Cerebellar cortex (tissue), 1 donor: ENCODE measurements at regions not wholly inside any gene's neighbourhood (a gene's known extent, or its start where the extent isn't known, plus 50 kb on each side); places are given as distances from the start of the nearest gene placed in this dataset.
"Not testable (repeated sequence)": the region's sequence is repeated elsewhere in the genome, so short reads cannot be mapped to it uniquely, and the experiment has no call there.

Experiments
- DNase-seq: peaks from one replicate; pipeline ENCODE4 v3.0.0-alpha.2; 2015; ENCODE audit warnings: low spot score

DNA sequence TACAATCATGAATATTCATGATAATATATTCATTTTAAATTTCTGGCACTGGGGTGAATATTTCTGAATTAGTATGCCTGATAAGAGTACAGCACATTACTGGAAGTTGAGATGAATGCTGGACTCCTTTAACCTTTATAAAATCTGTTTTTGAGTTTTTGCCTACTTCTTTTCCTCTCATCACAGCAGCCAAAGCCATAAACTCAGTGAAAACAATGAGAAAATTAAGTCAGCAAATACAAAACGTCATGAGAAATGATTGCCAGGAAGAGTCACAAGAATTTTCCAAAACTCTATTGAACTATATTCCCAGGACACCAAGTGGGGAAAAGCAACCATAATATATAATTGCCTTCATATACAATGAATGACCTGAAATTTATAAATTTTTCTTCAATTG, 837.6 kb downstream of the TBC1D32 start:
- DNase-seq: no peak

DNA sequence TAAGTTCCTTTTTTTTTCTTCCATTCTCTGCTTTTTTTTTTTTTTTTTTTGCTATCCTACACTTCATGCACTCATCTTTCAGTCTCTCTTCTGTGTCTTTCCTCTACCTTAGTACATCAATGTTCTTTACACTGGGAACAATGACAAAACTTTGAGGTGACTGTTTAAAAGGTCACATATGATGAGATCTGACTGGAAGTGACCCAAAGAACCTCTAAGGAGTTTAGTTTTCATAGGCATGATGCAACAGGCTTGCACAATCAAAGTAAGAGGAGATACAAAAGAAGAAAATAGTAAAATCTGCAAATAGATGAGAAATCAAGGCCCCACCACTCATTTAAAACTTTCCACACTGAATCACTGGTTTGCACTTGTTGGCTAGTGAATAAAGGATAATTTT, 840.8 kb downstream of the TBC1D32 start:
- DNase-seq: no peak

DNA sequence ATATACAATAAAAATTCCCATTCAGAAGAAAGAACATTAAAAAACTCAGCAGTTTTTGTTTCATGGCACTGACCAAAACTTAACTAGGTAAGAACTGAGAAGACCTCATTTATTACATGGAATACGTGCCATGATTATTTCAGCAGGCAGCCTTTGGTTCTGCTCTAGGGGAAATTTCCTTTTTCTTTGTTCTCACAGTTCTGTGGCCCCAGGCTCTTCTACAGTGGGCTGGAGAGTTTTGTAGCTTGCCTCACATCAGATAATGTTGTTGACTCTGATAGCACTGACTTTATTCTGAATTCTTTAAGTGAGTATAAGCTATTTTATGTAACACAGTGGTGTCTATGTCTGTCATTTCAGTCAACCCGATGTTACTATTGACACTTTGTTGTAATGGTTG, 844.3 kb downstream of the TBC1D32 start:
- DNase-seq: no peak

DNA sequence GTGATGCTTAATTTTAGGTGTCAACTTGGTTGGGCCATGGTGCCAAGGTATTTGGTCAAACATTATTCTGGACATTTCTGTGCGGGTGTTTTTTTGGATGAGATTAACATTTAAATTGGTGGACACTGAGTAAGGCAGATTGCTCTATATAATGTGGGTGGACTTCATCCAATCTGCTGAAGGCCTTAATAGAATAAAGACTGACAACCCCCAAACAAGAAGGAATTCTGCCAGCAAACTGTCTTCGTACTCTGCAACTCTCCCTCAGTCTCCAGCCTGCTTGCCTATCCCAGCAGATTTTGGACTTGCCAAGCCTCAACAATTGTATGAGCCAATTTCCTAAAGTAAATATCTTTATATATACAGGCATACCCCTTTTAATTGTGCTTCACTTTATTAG, 850.1 kb downstream of the TBC1D32 start:
- no peak for DNase-seq

DNA sequence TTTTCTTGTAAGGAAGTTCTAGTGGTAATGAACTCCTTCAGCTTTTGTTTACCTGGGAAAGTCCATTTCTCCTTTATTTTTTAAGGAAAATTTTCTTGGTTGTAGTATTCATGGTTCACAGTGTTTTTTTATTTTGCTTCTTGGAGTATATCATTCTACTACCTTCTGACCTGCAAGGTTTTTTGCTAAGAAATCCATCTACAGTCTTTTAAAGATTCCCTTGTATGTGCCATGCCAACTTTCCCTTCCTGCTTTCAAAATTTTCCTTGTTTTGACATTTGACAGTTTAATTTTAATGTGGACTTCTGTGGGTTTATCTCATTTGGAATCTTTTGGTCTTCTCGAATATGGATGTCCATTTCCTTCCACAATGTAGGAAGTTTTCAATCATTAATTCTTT, 855.6 kb downstream of the TBC1D32 start:
- DNase-seq: no peak

DNA sequence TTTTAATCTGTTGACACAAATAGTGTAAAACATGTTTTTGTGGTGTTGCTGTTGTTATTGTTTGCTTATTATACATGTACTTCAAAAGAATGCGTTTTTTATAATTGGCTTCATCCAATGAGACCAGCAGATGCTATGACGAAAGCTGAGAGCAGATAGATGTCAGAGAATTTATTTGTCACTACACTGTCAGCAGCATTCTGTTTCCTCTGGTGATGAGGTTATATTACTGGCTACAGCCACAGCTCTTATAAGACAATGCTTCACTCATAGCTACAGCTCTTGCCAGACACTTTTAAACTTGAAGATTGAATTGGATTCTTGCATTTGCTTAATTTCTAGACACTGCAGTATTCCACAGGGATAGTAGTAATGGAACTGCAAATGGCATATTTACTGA, 860.5 kb downstream of the TBC1D32 start:
- no peak for DNase-seq

DNA sequence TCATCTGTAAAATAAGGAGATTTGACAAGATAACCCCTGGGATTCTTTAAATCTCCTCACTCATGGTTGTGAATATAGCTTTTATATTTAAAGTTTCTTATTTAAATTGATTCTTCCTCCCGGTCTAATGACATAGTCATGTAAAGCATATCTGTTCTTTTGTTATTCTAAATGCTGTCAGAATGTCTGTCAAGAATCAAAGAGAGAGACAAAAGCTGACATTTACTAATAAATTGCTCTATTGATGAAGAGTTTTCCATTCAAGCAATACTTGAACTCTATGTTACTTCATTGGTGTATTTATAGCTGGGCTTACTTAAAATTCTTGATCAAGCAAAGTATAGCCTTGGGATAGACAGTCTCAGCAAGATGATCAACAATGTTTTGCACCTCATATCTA, 865.8 kb downstream of the TBC1D32 start:
- no peak for DNase-seq

DNA sequence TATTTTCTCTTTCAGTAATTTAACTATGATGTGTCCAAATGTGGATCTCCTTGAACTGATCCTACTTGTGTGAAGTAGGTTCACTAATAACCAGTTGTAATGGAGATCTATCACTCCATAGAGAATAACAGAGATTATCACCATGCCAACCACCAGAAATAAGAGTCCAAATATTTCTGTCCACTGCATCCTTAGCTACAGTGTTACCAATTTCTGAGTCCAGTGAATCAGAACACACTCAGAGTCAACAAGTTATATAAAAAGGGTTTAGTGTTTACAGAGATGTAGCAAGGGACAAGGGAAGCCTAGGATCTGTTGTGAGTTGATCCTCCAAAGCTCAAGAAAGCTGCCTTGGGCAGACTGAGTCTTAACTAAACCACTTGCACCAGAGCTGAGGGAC, 882.8 kb downstream of the TBC1D32 start:
- DNase-seq: no peak

DNA sequence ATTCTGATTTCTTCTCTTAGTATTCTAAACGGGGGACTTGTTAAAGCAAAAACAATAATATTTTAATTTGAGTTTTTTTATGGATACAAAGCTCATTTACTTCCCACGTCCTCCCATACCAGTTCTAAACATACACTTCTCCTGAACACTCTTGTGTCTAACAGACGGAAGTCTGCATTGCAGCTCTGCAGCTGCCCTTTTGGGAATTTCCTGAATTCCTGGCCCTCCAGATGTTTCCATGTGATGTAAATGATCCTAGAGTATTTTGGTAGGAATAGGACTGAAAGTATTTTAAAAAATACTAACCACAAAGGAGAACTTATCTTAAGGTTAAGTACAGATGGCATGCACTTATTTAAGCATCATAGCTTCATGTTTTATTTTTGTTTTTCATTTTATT, 886.7 kb downstream of the TBC1D32 start:
- no peak for DNase-seq

DNA sequence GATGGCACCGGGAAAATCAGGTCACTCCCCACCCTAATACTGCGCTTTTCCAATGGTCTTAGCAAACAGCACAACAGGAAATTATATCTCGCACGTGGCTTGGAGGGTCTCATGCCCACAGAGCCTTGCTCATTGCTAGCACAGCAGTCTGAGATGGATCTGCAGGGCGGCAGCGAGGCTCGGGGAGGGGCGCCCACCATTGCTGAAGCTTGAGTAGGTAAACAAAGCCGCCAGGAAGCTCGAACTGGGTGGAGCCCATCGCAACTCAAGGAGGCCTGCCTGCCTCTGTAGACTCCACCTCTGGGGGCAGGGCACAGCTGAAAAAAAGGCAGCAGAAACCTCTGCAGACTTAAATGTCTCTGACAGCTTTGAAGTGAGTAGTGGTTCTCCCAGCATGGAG, 901.4 kb downstream of the TBC1D32 start:
- not testable (repeated sequence) for DNase-seq

DNA sequence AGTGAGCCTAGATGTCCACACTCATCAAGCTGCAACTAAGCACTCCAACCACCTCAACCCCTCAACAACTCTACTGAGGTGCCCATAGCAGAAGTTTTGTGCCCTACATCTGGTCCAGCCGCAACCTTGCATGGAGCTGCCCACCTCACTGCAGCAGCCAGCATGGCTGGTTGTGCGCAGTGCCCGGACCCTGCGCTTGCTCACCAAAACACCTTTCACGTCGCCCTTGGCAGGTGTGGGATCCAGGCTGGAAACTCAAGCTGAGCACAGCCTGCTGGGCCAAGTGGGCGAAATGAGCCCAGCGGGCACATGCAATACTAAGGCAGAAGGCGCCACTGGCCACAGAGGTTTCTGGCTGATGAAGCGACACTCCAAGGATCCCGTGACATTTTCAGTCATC, 902.4 kb downstream of the TBC1D32 start:
- no peak for DNase-seq

DNA sequence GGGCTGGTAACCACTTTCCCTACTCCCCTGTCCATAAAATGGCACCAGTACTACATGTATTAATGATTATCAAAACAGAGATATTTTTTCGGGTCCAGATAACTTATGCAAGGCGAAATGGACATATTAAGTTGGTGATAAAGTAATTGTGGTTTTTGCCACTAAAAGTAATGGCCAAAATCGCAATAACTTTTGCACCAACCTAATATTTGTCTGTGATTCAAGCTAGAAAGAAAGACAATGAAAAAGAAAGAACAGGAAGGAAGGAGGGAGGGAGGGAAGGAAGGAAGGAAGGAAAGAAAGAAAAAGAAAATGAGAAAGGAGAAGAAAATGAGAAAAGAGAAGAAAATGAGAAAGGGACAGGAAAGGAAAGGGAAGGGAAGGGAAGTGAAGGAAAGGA, 922.9 kb downstream of the TBC1D32 start:
- DNase-seq: no peak

DNA sequence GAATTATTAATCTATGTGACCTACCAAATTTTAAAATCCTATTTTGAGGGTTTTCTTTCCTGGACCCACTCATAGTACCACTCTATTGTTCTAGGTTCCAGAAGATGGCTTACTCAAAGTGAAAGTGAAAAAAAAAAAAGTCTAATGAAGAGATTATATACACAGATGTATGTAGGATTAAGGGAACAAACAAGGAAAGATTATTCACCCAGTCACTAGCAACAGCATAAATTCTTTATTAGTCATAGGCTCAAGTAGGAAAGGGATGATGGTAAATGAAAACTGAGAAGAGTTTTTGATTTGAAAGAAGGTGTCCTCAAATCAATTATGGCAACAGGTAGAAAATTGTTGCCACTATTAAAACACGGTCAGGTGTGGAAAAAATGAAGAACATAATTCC, 923.7 kb downstream of the TBC1D32 start:
- DNase-seq: no peak

DNA sequence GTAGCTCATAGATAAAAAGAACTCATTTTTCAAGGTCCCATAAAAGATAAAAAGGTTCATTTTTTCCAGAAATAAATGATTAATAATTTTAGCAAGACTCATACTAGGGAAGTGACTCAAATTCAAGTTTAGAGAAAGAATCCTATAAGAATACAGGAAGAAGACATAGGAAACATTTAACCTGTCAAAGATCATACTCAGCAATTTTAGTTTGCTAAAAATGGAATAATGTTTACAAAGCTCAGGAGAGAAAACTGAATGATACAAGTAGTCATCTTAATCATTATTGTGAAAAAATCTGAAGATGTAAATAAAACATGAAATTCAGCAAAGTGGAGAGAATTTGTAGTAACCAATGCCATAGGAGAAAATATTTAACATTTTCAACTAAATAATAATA, 926.6 kb downstream of the TBC1D32 start:
- DNase-seq: no peak

DNA sequence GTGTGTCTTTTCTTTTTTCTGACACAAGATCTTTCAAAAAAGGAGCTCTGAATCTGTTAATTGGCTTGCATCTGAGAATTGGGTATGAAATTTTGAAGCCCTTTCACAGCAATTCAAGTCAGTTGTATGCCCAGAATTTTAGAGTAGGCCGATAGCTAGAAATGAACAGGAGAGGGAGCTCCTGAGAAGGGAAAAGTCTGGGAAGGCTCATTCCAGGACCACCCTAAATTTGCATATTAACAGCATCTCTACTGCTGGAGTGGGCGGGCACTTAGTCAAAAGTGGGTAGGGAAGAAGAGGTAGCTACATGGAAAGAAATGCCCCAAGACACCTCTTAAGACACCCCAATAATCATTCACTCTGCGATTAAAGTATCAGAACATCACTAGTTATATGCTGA, 928.3 kb downstream of the TBC1D32 start:
- DNase-seq: peak; percentile 3

DNA sequence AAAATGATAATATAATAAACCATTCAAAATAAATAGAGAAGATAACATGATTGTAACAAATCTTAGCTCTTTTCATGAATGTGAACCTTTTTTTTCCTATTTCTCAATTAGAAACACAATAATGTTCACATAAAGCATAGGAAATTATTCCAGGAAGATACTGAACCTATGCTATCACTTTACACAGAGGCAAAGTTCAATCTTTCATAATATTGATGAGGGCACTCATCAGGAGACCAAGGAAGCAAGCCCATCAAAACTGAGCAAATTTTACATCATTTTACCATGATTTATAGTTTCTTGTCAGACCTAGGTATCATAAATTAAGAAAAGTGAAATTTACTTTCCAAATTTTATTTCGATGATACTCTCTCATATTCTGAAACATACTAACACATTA, 938.5 kb downstream of the TBC1D32 start:
- no peak for DNase-seq

DNA sequence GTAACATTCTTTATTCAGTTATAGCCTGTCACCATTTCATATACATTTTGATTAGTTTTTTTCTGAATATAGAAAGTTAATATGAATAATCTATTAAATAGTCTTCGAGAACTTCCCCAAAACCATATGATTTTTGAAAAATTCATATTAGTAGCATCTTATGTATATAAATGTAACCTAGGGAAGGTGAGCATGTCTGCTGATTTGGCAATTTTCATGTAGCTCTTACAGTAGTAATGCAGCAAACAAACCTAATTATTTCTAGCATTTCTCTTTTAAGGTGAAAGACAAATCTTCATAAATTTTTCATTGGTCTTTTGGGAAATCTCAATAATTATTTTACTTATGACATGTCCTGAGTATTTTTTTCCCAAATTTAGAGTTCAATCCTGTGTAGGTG, 939.0 kb downstream of the TBC1D32 start:
- no peak for DNase-seq

DNA sequence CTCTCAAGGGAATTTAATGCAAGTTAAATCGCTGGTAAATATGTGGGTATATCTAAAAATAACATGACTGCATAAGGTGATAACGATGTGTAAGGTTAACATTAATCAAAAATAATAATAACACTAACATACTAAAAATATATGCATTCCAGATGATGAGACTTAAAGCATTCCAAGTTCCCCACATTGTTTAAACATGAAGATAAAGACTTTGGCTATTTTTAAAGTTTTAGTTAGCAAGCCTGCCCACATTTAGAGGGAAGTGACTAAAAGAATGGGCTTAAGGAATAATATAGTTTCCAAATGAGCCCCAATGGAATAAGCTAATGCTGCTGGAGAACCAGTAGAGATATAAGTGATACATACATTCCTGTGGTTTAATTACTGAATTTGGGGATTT, 941.3 kb downstream of the TBC1D32 start:
- no peak for DNase-seq

DNA sequence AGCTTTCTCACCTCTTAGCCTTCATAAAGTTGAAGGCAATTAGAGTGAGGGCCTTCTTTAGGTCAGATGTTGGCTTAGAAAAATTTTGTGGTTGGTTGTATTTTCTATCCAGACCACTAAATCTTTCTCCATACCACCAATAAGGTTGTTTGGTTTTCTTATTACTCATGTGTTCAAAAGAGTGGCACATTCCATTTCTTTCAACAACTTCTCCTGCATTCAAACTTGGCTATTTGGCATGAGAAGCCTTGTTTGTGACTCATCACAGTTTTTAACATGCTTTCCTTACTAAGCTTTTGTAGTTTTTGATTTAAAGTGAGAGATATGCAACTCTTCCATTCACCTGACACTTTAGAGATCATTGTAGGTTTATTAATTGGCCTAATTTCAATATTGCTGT, 949.6 kb downstream of the TBC1D32 start:
- DNase-seq: no peak

DNA sequence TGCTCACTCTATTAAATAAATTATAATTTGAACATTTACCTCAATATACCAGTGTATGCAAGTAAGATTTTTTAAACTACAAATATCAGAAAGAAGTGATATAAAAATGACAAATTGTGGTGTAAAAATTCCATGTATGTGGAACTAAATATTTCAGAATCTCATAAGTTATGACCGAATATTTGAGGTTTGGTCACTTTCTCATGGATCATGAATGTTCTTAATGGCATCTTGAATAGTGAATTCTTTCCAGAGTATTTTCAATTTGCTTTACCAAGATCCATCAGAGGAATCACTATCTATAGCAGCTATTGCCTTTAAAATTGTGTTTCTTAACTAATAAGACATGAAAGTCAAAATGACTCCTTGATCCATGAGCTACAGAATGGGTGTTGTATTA, 950.6 kb downstream of the TBC1D32 start:
- DNase-seq: no peak

DNA sequence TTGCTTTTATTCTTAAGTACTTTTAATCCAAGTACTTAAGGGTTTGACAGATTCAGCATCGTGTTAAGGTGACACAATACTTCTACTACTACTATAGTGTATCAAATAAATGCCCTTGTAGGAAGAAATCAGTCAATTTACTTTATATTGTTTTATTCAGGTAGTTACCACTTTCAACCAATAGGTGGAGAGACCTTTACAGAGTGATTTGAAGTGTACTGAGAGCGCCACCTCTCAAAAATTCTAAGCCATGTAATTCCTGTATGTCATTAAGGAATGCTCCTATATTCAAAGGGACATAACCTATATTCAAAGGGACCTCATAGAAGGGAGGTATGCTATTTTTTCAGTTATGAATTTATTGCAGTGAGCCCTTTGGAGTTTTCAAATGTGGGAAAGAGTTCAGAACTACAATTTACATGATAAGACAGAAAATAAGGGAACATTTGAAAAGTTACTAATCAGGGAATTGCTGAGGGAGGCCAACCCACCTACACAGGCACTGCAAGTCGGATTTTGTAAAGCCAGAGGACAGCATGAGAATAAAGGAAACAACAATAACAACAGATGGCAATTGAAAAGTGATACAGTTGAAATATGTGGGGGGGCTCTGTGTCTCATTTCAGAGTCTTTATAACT, 955.6 kb downstream of the TBC1D32 start:
- peak; percentile 19 for DNase-seq

DNA sequence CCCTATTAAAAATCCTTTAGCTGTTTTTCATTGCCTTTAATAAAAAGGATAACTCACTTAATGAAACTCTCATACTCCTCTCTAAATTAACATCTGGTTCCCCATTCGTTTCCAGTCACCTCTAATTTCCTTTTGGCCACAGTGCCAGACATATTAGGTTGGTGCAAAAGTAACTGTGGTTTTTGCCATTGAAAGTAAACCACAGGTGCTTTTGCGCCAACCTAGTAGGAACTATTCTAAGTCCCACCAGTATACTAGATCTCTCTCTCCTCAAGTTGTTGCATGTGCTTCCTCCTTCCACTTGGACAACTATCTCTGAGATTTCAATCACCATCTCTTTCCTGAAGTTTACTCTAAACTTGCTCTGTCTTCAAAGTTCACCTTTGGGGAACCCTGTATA, 961.1 kb downstream of the TBC1D32 start:
- DNase-seq: no peak

DNA sequence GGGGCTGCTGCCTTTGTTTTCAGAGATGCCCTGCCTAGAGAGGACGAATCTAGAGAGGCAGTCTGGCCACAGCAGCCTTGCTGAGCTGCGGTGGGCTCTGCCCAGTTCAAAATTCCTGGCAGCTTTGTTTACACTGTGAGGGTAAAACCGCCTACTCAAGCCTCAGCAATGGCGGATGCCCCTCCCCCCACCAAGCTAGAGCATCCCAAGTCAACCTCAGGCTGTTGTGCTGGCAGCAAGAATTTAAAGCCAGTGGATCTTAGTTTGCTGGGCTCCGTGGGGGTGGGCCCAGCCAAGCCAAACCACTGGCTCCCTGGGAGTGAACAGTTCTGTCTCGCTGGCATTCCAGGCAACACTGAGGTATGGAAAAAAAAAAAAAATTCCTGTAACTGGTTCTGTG, 970.9 kb downstream of the TBC1D32 start:
- no peak for DNase-seq

DNA sequence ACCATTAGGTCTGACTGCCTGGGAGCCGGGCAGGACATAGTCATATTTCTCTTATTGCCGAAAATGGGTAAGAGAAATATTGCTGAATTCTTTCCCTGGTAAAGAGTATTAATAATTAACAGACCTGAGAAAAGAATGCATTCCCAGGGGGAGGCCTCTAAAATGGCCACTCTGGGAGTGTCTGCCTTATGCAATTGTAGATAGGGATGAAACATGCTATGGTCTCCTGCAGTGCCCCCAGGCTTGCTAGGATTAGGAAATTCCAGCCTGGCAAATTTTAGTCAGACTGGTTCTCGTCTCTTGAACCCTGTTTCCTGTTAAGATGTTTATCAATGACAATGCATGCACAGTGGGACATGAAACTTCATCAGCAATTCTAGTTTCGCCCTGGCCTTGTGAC, 975.7 kb downstream of the TBC1D32 start:
- DNase-seq: not testable (repeated sequence)

DNA sequence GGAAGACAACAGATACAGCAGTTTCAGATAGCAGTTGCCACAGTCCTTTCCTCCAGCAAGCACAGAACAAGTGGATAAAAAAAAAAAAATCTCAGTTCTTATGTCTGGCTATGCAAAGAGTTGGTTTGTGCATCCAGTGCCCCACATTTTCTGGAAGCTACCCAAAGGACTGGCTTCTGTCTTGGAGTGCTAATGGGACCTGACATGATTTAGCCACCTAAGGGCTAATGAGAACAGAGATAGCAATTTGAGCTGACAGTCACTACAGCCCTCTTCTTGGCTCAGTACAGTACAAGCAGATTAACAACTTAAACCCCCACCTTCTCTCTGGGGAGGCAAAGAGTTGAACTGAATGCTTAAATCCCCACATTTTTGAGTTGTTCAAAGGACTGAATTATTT, 976.8 kb downstream of the TBC1D32 start:
- peak; percentile 2 for DNase-seq
